HG03520 (cell line): ENCODE measurements at regions not wholly inside any gene's neighbourhood (a gene's known extent, or its start where the extent isn't known, plus 50 kb on each side); places are given as distances from the start of the nearest gene placed in this dataset.
"Not testable (repeated sequence)": the region's sequence is repeated elsewhere in the genome, so short reads cannot be mapped to it uniquely, and the experiment has no call there.

ENCODE experiments used
- ATAC-seq: cut with Tn5 transposase; IDR thresholded peaks from one replicate; pipeline ENCODE4 v1.9.1; 2021; ENCODE audit warnings: mild to moderate bottlenecking, moderate library complexity; ENCODE audit not compliant: unreplicated experiment

GRCh38 chr6:26257272-26257671 lies 107.7 kb upstream of the BTN3A2 start:
- ATAC-seq: no peak

- no peak for ATAC-seq
Observed at GRCh38 chr6:26258212-26258977, 106.6 kb upstream of the BTN3A2 start.

GRCh38 chr6:26260110-26260637 lies 104.8 kb upstream of the BTN3A2 start:
- ATAC-seq: no peak

- no peak for ATAC-seq
Observed at GRCh38 chr6:26260725-26261490, 104.1 kb upstream of the BTN3A2 start.

- no peak for ATAC-seq
Observed at GRCh38 chr6:26264547-26264946, 100.5 kb upstream of the BTN3A2 start.

- ATAC-seq: no peak
Observed at GRCh38 chr6:26267083-26267589, 97.9 kb upstream of the BTN3A2 start.

GRCh38 chr6:26268659-26269402 lies 96.2 kb upstream of the BTN3A2 start:
- no peak for ATAC-seq

- no peak for ATAC-seq
Observed at GRCh38 chr6:26269531-26270485, 95.2 kb upstream of the BTN3A2 start.

- ATAC-seq: no peak
Observed at GRCh38 chr6:26270486-26270861, 94.5 kb upstream of the BTN3A2 start.

GRCh38 chr6:26270903-26271667 lies 93.9 kb upstream of the BTN3A2 start:
- ATAC-seq: no peak

- ATAC-seq: no peak
Observed at GRCh38 chr6:26271668-26272024, 93.4 kb upstream of the BTN3A2 start.

GRCh38 chr6:26272171-26272637 lies 92.8 kb upstream of the BTN3A2 start:
- ATAC-seq: peak; percentile 21

- ATAC-seq: no peak
Observed at GRCh38 chr6:26273673-26274588, 91.1 kb upstream of the BTN3A2 start.

- ATAC-seq: no peak
Observed at GRCh38 chr6:26275663-26276062, 89.3 kb upstream of the BTN3A2 start.

- no peak for ATAC-seq
Observed at GRCh38 chr6:26276841-26277648, 88.0 kb upstream of the BTN3A2 start.

- ATAC-seq: no peak
Observed at GRCh38 chr6:26278536-26278935, 86.5 kb upstream of the BTN3A2 start.

GRCh38 chr6:26279371-26279770 lies 85.6 kb upstream of the BTN3A2 start:
- ATAC-seq: not testable (repeated sequence)
